Uterus (tissue), 3 donors: ENCODE measurements at regions not wholly inside any gene's neighbourhood (a gene's known extent, or its start where the extent isn't known, plus 50 kb on each side); places are given as distances from the start of the nearest gene placed in this dataset.

Experiments used
- DNase-seq, 2 donors: peaks; one replicate each; pipeline ENCODE4 v3.0.0-alpha.2; 2019 to 2020
- H3K27ac ChIP-seq, 2 donors: fragments of 200-600 bp; sonication (generic); 1 replicate in 1 of 2; 2 replicates in 1 of 2; pipeline ENCODE4 v1.5.1; 2016 to 2018
- H3K27me3 ChIP-seq, 2 donors: fragments of 200-600 bp; sonication (generic); one replicate each; pipeline ENCODE4 v1.5.1; 2018 to 2019; ENCODE audit warnings: control low read depth in 1 of 2
- H3K36me3 ChIP-seq, 2 donors: fragments of 200-600 bp; sonication (generic); one replicate each; pipeline ENCODE4 v1.5.1; 2019; ENCODE audit warnings: control low read depth in 1 of 2
- H3K4me1 ChIP-seq, 2 donors: fragments of 200-600 bp; sonication (generic); one replicate each; pipeline ENCODE4 v1.5.1; 2018 to 2019; ENCODE audit warnings: control low read depth in 1 of 2
- H3K4me3 ChIP-seq, 2 donors: fragments of 200-600 bp; sonication (generic); 1 replicate in 1 of 2; 2 replicates in 1 of 2; pipeline ENCODE4 v1.5.1; 2018 to 2019; ENCODE audit warnings: mild to moderate bottlenecking in 1 of 2
- H3K9me3 ChIP-seq, 2 donors: fragments of 200-600 bp; sonication (generic); one replicate each; pipeline ENCODE4 v1.5.1; 2019; ENCODE audit warnings: control low read depth in 1 of 2
- POLR2A ChIP-seq, 2 donors: fragments of 450-650 bp; IDR thresholded peaks; one replicate each; pipeline ENCODE4 v1.6.1; 2016; ENCODE audit warnings: antibody characterized with exemption in 2 of 2, mild to moderate bottlenecking in 1 of 2, moderate library complexity in 1 of 2
- intact Hi-C: fragments of 100-400 bp; cut with DNase I; formaldehyde crosslinking; loops from one replicate; pipeline ENCODE4 v1.15.1; 2023; ENCODE audit warnings: low total_unique reads
- TF ChIP-seq, protein P1 (sequence below), 4 experiments: fragments of 200-600 bp in 2 of 4; fragments of 450-650 bp in 2 of 4; sonication (generic) in 2 of 4; IDR thresholded peaks; one replicate each; pipeline ENCODE4 v1.5.1; 2016 to 2019; ENCODE audit warnings: antibody characterized with exemption in 4 of 4, mild to moderate bottlenecking in 2 of 4, moderate library complexity in 1 of 4
- donor health status: DM: yes; HTN: yes; CAD: no.

DNA sequence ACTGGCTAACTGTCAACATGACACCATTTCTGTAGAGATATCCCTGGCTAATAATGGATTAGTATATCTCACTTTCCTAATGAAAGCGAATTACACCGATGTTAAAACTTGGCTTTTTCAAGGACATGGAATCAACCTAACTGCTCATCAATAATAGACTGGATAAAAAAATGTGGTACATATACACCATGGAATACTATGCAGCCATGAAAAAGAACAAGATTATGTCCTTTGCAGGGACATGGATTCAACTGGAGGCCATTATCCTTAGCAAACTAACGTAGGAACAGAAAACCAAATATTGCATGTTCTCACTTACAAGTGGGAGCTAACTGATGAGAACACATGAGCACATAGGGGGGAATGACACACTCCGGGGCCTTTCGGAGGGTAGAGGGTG is 62.6 kb downstream of the ZIC1 start:
- H3K27me3 ChIP-seq: no peaks in the 10 kb centered on the region
- TF ChIP-seq POLR2A (IDR thresholded peaks at IDR 0.05): no peak
- TF ChIP-seq, protein P1, sequence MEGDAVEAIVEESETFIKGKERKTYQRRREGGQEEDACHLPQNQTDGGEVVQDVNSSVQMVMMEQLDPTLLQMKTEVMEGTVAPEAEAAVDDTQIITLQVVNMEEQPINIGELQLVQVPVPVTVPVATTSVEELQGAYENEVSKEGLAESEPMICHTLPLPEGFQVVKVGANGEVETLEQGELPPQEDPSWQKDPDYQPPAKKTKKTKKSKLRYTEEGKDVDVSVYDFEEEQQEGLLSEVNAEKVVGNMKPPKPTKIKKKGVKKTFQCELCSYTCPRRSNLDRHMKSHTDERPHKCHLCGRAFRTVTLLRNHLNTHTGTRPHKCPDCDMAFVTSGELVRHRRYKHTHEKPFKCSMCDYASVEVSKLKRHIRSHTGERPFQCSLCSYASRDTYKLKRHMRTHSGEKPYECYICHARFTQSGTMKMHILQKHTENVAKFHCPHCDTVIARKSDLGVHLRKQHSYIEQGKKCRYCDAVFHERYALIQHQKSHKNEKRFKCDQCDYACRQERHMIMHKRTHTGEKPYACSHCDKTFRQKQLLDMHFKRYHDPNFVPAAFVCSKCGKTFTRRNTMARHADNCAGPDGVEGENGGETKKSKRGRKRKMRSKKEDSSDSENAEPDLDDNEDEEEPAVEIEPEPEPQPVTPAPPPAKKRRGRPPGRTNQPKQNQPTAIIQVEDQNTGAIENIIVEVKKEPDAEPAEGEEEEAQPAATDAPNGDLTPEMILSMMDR (IDR thresholded peaks at IDR 0.05): no peak
- no peaks in the 10 kb centered on the region for H3K36me3 ChIP-seq
- no peak overlapping the region for H3K4me3 ChIP-seq
- H3K9me3 ChIP-seq: no peaks in the 10 kb centered on the region
- intact Hi-C loops: no loop called here
- H3K27ac ChIP-seq: no peak overlapping the region
- DNase-seq: no peak
- H3K4me1 ChIP-seq: no peaks in the 10 kb centered on the region

DNA sequence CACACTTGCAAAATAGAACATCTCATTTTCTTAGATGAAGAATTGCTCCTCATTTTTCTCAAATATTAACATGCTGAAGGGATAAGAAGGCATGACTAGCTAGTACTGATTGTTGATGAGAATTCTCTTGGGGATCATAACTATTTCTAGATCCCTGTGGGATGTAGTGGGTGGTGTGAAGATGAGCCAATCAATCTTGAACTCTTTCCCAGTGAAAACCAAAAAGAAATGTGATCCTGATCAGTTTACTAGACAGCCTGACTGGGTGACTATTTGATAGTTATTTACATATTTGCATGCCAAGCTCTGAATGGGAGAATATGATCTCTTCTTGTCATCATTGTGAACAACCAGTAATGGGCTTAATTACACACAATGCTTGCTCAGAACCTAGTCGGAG is 63.7 kb downstream of the ZIC1 start:
- no peaks in the 10 kb centered on the region for H3K36me3 ChIP-seq
- no peaks in the 10 kb centered on the region for H3K27me3 ChIP-seq
- H3K27ac ChIP-seq: no peak overlapping the region
- H3K9me3 ChIP-seq: no peaks in the 10 kb centered on the region
- no peak for DNase-seq
- TF ChIP-seq, protein P1 (IDR thresholded peaks at IDR 0.05): no peak
- no peak for TF ChIP-seq POLR2A (IDR thresholded peaks at IDR 0.05)
- intact Hi-C loops: no loop called here
- H3K4me3 ChIP-seq: no peak overlapping the region
- no peaks in the 10 kb centered on the region for H3K4me1 ChIP-seq

DNA sequence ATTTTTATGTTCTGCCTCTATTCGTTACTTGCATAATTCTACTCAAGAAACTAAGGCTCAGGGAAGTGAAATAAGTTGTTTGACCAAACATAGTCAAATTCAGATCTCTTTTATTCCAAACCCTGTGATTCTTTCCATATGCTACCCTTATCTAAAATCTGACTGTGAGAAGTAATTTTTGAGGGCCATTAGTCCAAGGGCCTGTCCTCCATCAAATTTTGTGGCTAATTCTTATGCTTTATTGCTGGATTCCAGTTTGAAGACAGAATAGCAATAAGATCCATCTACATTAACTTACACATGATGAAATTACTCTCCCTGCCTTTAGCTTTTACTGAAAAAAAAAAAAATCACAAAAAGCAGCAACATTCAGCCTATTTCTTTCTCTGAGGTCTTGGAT is 74.0 kb downstream of the ZIC1 start:
- Histone ChIP-seq H3K27me3 (no peaks in the 10 kb centered on the region), H3K36me3 (no peaks in the 10 kb centered on the region), H3K9me3 (no peaks in the 10 kb centered on the region), H3K4me3 (no peak overlapping the region), H3K4me1 (no peaks in the 10 kb centered on the region), H3K27ac (no peak overlapping the region)
- TF ChIP-seq, protein P1 (IDR thresholded peaks at IDR 0.05): no peak
- TF ChIP-seq POLR2A (IDR thresholded peaks at IDR 0.05): no peak
- intact Hi-C loops: no loop called here
- DNase-seq: no peak

DNA sequence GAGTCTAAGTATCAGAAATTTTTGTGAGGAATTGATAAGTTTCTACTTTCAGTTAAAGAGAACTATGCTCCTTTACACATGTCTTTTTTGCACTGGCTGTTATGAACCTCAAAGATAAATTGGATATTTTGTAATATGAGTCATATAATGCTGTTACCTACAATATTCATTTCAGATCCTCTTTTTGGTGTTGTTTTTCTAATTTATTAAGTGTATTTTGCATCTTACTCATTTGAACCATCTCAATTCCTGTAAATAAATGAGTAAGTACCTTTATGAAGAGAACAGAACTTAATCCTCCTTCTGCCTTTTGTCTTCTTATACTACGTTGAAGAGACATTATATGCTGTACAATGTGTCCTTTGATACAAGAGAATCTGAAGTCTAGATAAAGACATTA is 74.4 kb downstream of the ZIC1 start:
- intact Hi-C loops: no loop called here
- TF ChIP-seq, protein P1 (IDR thresholded peaks at IDR 0.05): no peak
- TF ChIP-seq POLR2A (IDR thresholded peaks at IDR 0.05): no peak

GRCh38 chr3:147493065-147493464 is 83.9 kb downstream of the ZIC1 start:
- H3K27ac ChIP-seq: no peak overlapping the region
- no peaks in the 10 kb centered on the region for H3K4me1 ChIP-seq
- intact Hi-C loops: no loop called here
- no peak overlapping the region for H3K4me3 ChIP-seq
- TF ChIP-seq POLR2A (IDR thresholded peaks at IDR 0.05): no peak
- TF ChIP-seq, protein P1 (IDR thresholded peaks at IDR 0.05): no peak
- no peaks in the 10 kb centered on the region for H3K9me3 ChIP-seq
- no peaks in the 10 kb centered on the region for H3K27me3 ChIP-seq
- DNase-seq: no peak
- H3K36me3 ChIP-seq: no peaks in the 10 kb centered on the region

More for the DNA sequence above, 74.4 kb downstream of the ZIC1 start:
- Histone ChIP-seq H3K4me1 (no peaks in the 10 kb centered on the region), H3K36me3 (no peaks in the 10 kb centered on the region), H3K4me3 (no peak overlapping the region), H3K27ac (no peak overlapping the region), H3K27me3 (no peaks in the 10 kb centered on the region), H3K9me3 (no peaks in the 10 kb centered on the region)
- no peak for DNase-seq
